NCI-H2227 treated with DMSO at 0.1 percent for 48 hours (cell line): ENCODE measurements at regions not wholly inside any gene's neighbourhood (a gene's known extent, or its start where the extent isn't known, plus 50 kb on each side); places are given as distances from the start of the nearest gene placed in this dataset.
"Not testable (repeated sequence)": the region's sequence is repeated elsewhere in the genome, so short reads cannot be mapped to it uniquely, and the experiment has no call there.

Experiments used
- DNase-seq: peaks from one replicate; lab custom pipeline; 2025; lab: John Stamatoyannopoulos, UW

DNA sequence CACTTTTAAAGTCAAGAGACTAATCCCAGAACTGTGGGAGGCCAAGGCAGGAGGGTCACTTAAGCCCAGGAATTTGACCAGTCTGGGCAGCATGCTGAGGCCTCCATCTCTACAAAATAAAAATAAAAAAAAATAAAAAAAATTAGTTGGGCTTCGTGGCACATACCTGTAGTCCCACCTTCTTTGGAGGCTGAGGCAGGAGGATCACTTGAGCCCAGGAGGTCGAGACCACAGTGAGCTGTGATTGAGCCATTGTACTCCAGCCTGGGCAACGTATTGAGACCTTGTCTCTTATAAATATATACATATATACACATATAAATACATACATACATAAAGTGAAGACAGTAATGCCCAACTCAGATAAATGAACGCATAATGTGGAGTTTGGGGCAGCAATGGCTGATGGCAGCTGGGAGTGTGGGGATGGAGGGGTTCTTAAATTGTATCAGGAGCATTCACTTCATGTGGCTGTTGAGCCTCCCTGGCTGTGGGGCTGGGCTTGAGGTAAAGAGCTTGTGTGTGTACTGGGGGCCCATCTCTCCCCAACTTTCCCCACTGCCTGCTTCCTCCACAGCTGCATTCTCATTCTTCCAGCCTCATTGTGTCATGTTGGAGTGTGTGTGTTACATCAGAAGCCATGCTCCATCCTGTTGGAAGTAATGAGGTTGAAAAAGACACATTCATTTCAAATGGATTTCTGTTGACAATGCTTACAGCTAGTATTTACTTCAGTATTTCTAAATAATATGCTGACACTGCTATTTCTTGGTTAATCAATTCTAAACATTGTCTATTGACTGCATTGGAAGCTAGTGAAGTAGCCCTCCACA, 96.5 kb upstream of the HS6ST1 start:
- DNase-seq: no peak

DNA sequence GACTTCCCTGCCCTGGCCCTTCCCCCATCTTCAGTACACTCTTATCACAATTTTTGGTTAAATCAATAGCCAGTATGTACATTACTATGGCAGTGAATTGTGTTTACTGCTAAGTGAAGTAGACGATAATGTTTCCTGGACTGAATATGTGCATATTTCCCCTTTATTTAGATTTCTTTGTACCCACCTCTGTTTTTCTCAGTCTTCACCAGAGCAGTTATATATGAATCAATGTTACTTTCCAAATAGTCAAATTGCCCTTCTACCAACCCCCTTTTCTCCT, 97.1 kb upstream of the HS6ST1 start:
- DNase-seq: no peak

DNA sequence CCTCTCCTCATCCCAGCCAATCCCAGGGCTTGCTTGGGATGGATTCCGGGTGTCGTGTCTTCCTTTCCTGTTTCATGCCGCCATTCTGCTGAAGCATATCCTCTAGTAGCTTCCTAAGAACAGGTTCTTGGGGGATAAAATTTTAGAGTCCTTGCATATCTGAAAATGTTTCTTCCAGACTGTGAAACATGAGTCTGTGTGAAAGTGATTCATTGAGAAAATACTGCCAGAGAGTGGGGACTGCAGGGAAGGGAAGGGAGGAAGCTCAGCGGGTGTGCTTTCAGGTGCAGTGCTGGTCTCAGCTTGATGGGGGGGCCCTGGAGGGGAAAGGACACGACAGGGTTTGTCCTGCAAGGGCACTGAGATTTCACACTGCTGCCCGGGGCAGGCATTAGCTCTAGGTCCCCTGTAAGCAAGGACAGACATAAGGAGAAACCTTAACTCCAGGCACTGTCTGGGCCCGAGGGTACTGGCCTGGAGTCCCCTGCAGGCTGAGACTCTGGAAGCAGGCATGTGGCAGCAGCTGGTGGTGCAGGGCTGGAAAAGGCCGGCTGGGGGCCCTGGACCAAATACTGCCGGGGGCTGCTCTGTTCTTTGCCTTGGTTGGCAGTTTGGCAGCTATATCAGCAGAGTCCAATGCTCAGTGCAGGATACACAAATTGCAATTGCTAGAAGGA, 97.6 kb upstream of the HS6ST1 start:
- DNase-seq: no peak

DNA sequence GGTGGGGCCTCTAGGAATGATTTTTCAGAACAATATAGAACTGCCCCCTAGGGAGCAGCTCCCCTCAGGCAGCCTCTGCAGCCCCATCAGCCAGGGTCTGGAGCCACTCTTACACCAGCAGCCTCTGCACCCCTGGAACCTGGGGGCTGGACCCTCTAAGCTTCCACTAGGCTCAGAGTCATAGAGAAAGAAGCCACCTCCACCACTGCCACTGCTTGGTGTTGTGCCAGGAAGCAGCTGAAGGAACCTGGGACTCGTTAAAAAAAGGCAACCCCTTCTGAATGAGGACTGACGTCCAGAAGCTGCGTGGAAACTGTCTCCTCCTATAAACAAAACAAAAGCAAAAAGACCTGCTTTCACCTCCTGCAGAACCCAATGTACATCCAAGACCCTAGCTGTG, 98.1 kb upstream of the HS6ST1 start:
- DNase-seq: no peak

DNA sequence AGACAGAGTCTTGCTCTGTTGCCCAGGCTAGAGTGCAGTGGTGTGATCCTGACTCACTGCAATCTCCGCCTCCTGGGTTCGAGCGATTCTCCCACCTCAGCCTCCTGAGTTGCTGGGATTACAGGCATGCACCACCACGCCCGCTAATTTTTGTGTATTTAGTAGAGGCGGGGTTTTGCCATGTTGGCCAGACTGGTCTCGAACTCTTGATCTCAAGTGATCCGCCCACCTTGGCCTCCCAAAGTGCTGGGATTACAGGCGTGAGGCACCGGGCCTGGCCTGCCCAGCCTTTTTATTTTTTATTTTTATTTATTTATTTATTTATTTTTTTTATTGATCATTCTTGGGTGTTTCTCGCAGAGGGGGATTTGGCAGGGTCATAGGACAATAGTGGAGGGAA, 98.6 kb upstream of the HS6ST1 start:
- not testable (repeated sequence) for DNase-seq

DNA sequence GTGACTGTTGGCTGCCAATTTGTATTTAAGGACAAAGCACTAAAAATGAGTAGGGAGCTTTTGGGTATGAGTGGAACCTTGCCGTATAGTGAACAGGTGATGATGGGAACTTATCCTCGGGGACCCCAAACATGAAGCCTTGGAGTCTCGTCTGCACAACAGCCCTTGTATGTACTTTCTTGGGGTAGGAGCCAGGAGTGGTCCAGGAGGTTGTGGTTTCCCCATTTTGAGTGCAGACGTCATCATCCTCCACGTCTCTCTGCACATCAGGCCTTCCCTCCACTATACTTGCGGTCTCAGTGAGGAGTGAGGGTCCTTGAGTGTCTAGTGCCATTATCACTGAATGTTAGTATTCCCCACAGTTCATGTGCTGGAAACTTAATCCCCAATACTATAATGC, 101.5 kb upstream of the HS6ST1 start:
- no peak for DNase-seq

DNA sequence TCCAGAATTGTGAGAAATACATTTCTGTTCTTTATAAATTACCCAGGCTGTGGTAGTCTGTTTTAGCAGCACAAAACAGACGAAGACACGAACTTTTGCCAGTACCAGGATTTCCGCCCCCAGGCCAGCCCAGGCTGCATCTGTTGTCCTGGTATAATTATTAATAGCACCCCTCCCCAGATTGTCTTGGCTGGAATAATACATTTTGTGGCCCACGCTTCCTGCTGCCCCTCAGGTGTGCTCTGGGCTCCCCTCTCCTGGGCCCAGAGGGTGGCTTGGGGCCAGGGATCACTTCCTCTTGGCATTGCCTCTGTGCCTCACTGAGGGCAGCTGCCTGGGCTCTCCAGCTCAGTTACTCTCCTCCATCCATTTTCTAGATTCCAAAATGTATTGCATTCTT, 102.1 kb upstream of the HS6ST1 start:
- no peak for DNase-seq

DNA sequence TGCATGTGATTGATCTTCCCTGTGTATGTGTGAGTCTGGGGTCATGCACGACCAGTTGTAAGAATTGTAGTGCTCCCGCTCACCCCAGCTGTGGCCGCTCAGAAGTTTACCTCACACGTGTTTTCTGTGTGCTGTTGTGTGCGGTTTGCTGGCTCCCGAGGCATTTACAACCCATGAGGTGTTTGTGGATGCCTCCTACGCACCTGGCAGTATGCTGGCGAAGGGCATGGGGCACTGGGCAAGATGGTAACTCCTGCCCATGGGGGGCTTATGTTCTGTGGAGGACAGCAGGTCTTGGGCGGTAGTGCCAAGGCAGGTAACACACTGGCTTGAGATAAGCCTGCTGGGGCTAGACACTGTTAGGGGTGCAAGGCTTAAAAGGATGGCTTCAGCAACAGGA, 102.6 kb upstream of the HS6ST1 start:
- no peak for DNase-seq

DNA sequence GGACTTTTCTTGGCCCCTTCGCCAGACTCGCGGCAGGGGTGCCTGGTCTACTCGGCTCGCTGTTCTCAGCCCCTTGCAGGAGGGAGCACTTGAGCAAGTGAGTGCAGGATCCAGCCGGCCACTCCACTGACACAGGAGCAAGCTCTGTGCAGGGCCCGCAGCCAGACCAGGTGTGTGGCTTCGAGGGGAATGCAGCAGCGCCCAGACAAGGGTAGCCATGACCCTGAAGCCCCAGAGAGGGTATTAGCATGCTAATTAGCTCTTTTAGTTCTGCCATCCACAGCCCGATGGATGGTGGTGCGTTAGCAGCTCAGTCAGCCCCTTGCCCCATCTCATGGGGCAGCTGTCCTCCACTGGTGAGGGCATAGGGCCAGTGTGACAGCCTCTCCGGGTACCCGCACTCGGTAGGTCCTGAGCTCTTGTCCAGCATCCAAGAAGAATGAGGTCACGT, 103.2 kb upstream of the HS6ST1 start:
- DNase-seq: no peak

DNA sequence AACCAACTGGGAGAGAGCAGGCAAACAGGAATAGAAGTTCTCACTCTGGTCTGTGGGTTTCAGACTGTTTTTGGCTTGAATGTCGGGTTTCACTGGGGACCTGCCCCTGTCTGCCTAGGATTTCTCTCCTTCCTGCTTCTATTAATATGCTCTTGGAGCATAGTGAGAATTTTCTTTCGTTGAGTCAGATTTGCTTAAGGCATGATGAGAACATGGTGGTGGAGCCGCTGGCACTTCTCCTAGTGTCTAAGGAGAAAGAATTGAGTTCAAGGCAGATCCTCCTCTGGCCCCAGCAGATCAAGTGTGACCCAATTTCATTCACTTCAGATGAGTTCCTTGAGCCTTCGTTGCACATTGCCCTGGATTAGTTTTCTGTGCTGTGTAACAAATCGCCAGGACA, 103.9 kb upstream of the HS6ST1 start:
- no peak for DNase-seq

DNA sequence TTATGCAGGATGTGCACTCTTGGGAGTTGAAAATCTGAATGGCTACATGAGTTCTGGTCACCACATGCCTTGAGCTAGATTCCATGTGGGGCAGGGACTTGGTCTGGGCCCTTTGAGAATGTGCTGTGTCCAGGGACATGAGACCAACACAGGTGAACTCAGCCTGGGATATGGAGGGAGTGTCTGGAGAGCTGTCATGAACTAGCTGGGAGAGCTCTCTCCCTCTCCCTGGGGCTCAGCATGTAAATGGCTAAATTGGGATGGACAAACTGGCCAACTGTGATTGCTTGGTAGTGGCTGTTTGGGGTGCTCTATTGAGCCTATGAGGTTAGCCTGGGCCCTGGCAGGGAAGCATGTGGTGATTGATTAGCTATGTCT, 105.1 kb upstream of the HS6ST1 start:
- DNase-seq: no peak

DNA sequence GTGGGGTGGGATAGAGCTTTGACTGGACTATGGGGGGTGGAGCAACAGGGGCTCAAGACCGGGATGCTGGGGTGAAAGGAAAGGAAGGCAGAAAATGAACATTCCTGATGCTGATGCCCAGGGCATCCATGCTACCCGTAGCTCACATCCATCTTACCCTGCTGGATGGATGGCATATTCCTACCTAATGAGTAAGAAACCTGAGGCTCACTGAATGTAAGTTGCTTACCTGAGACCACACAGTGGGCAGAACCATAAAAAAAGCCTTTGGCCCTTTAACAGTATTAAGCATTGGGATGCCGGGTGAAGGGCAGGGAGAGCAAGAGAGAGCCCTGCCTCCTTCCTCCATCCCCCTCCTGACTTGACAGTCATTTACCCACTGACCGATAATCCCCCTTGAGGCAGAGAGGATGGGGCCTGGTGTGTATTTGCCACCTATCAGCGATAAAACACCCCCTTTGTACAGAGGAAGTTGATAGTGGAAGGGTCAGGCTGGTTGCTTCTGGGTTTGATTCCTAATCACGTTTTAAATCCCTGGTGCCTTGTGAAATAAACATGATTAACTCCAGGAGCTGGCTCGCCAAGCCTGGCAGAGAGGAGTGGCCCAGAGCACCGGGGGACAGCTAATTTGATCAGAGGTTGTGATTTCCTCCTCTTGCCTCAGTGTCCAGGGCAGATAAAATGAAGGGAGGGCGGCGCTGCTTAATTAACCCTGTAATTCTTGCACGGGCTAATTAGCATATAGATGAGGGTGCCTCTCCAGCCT, 105.9 kb upstream of the HS6ST1 start:
- DNase-seq: no peak

DNA sequence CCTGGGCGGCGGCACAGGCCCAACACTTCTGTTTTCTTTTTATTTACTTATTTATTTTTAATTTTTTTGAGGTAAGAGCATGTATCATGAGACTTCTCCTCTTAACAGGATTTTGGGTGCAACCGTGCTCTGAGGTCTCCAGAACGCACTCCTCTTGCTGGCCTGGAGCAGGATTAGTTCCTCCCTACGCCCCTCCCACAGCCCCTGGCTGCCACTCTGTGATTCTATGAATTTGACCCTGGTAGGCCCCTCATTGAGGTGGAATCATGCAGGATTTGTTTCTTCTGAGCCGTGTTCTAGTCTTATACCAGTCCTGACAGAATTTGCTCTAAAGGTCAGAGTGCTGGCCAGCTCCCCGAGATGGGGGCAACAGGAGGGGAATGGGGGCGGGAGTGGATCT, 106.5 kb upstream of the HS6ST1 start:
- no peak for DNase-seq

DNA sequence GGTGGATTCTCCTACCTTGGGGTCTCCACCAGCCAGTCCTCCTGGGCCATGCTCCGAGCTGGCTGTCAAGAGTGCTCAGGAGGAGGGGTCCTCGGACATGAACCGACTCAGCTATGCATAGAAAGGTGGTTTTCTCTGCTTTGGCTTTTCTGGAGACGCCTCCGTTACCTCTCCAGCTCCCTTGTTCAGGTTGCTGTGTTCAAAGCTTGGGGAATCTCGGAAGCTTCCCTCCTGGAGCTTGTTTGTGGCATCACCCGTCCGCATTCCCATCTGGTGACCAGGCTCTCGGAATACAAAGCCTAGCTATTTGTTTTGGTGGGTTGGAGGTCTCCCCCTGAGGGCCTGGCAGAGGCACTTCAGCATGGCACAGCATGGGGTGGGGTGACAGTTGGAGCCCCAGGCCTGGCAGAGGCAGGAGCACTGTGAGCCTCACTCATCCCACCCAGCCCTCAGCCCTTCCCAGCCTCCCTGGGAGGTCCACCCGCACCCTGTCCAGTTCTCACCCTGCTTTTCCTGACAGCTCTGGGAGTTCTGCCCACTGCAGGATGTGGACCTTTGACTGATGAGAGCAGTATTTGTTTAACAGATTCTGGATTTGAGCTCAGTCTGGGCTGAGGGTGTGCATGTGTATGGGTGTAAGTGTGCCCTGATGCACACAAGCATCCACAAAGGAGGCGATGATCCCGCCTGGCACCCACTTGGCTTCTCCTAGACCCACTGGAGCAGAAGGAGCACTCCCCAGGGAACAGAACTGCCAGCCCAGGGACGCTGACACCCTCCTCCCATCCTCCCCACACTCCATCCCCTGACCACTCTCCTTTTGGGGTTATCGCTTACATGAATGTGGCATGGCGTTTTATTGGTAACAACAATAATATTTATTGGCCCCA, 107.3 kb upstream of the HS6ST1 start:
- no peak for DNase-seq

DNA sequence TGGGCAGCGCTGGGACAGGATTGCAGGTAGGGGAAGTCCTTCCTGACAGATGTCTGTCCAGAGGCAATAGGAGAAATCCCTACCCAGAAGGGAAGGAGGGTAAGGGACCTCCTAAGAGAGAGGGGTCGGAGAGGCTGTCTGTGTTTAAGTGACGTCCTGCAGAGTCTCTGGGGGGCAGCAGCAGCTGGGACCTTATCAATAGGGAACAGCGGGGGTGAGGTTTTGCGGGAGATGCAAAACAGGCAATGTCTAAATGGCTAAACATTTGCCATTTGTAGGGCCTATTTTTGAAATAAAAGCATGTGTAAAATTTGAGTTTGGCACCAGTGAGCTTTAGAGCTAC, 108.7 kb upstream of the HS6ST1 start:
- DNase-seq: no peak

DNA sequence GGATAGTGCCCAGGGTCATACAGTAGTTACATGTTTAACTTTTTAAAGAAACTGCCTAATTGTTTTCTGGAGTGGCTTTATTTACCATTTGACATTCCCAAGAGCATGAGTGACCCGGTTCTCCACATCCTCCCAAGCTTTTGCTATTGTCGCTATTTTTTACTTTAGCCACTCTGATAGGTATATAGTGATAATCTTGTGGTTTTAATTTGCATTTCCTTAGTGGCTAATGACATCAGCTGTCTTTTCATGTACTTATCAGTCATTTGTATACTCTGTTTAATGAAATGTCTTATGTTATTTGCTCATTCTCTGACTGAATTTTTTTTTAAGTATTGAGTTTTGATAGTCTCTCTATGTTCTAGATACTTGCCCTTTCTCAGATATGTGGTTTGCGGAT, 109.7 kb upstream of the HS6ST1 start:
- DNase-seq: no peak

DNA sequence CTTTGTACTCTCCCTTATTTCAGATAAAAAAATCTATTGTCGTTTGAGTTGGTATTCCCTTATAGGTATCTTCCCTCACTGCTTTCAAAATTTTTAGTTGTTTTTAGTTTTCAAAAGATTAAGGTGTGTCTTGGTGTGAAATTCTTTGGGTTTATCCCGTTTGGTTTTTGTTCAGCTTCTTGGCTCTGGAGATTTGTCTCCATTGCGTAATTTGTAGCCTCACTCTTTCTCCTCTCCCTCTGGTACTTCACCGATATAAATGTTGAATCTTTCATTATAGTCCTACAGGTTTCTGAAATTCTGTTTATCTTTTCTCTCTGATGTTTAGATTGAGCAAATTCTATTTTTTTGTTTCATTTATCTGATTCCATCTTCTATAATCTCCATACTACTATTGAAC, 113.8 kb upstream of the HS6ST1 start:
- no peak for DNase-seq

DNA sequence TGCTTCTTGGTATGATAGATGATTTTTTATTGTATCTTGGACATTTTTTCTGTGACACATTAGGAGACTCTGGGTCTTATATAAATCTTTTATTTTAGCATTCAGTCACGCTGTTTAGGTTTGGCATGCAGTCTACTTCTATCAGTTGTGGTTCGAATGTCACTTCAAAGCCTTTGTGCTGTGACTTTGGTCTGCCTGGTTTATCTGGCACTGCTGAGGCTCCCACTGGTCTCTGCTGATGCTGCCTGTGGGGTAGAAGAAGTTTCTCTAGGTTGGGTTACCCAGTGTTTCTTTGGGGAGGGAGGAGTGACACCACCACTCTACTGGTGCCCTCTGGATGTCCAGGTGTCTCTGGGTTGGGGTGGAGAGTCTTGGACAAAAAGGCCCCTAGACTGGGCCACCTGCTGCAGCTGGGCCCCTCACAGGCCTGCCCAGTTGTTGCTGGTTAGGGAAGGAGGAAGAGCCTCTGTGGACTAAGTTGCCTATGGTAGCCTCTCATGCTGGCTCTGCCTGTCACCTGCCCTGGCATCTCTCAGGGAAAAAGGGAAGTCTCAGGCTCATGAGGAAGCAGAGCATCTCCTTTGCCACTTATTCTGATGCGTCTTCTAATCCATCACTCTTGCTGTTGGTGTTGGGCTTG, 115.4 kb upstream of the HS6ST1 start:
- no peak for DNase-seq

DNA sequence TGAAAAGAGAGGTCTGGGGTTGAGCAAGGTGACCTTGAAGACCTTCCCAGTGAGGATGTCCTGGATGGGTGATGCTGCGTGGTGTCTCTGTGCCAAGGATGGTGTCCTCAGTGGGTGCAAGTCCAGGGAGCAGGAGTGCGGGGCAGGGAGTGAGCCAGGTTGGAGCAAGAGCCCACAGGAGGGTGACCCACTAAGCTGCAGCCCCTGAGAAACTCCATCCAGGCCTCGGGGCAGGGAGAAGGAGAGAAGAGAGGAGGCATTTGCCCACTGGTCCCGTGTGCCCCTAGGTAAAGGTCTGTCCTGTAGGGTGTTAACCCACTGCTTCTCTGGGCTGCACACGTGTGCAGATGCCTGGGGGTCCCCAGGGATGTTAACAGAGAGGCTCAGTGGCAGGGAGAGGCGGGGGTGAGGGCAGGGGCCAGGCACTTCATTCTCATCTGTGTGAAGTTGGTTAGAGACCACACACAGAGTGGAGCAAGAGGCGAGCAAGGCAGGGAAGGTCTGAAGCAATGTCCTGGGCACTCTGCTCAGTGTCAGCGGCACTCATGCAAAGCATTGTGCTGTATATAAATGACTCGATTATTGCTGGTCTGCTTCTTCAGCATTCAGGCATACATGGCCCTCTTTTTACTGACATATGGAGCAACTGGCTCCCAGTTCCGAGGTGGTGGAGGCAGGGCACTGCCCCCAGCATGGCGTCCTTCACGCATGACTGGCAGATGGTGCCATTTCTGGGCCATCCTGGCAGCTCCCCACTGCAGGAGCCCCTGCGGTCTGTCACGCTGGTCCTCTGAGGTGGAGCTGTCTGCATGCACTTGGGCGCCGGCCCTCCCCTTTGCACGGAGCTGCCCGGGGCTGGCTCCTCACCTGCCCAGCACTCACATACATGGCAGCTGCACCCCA, 117.2 kb upstream of the HS6ST1 start:
- no peak for DNase-seq

DNA sequence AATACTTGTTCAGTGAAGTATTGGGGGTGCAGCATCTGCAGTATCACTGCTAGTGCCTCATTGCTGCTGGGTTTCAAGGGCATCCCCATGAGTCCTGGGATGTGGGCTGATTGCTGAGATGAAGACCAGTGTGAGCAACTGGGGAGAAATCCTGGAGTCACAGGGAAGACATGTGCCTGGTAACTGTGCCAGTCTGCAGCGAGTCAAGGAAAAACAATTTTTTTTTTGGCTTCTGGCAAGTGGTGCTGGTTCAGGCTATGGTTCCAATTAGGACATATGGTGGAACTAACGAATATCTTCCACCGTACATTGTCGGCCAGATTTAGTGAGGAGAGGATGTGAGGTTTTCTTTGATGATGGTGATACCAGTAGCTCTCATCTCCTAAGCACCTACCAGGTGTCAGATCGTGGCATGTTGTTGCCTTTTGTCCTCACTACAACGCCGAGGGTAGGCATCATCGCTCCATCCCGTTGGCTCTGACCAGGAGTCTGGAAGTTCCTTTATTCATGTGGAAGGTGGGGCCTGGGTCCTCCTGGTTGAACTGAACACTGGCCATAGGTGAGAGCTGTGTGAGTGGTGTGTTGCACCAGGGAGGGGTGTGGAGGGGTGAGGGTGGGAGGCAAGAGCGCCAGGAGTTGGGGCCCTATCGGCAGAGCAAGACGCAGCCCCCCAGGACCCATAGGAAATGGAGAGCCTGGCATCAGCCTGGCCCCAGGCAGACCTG, 118.0 kb upstream of the HS6ST1 start:
- DNase-seq: no peak
